HG02623 (cell line): ENCODE measurements at regions not wholly inside any gene's neighbourhood (a gene's known extent, or its start where the extent isn't known, plus 50 kb on each side); places are given as distances from the start of the nearest gene placed in this dataset.
"Not testable (repeated sequence)": the region's sequence is repeated elsewhere in the genome, so short reads cannot be mapped to it uniquely, and the experiment has no call there.

Experiments
- ATAC-seq: cut with Tn5 transposase; IDR thresholded peaks from one replicate; pipeline ENCODE4 v1.9.1; 2021; ENCODE audit warnings: moderate library complexity; ENCODE audit not compliant: unreplicated experiment

GRCh38 chr6:60991427-60992028 lies 1294.5 kb downstream of the KHDRBS2 start:
- ATAC-seq = no peak

- ATAC-seq = no peak
Measured at GRCh38 chr6:60952500-60952899, 1333.5 kb downstream of the KHDRBS2 start.

GRCh38 chr6:60950221-60950923 lies 1335.7 kb downstream of the KHDRBS2 start:
- not testable (repeated sequence) for ATAC-seq

- ATAC-seq = not testable (repeated sequence)
Measured at GRCh38 chr6:60947416-60947815, 1338.6 kb downstream of the KHDRBS2 start.

GRCh38 chr6:60944803-60945202 lies 1341.2 kb downstream of the KHDRBS2 start:
- ATAC-seq = not testable (repeated sequence)

- ATAC-seq = not testable (repeated sequence)
Measured at GRCh38 chr6:60935970-60936369, 1350.1 kb downstream of the KHDRBS2 start.

GRCh38 chr6:60919652-60920051 lies 1366.4 kb downstream of the KHDRBS2 start:
- not testable (repeated sequence) for ATAC-seq

GRCh38 chr6:60903860-60904259 lies 1382.2 kb downstream of the KHDRBS2 start:
- not testable (repeated sequence) for ATAC-seq

GRCh38 chr6:60893374-60893773 lies 1392.7 kb downstream of the KHDRBS2 start:
- not testable (repeated sequence) for ATAC-seq

- ATAC-seq = no peak
Measured at GRCh38 chr6:60891606-60892005, 1394.4 kb downstream of the KHDRBS2 start.

GRCh38 chr6:60877396-60877795 lies 1408.6 kb downstream of the KHDRBS2 start:
- not testable (repeated sequence) for ATAC-seq

GRCh38 chr6:60870779-60871178 lies 1415.2 kb downstream of the KHDRBS2 start:
- not testable (repeated sequence) for ATAC-seq

GRCh38 chr6:60867548-60867947 lies 1418.5 kb downstream of the KHDRBS2 start:
- no peak for ATAC-seq

GRCh38 chr6:60843175-60843982 lies 1442.6 kb downstream of the KHDRBS2 start:
- ATAC-seq = not testable (repeated sequence)

- not testable (repeated sequence) for ATAC-seq
Measured at GRCh38 chr6:60830726-60831125, 1455.3 kb downstream of the KHDRBS2 start.

- not testable (repeated sequence) for ATAC-seq
Measured at GRCh38 chr6:60822597-60822996, 1463.4 kb downstream of the KHDRBS2 start.

GRCh38 chr6:60818072-60818471 lies 1468.0 kb downstream of the KHDRBS2 start:
- ATAC-seq = not testable (repeated sequence)

- ATAC-seq = not testable (repeated sequence)
Measured at GRCh38 chr6:60814784-60815183, 1471.2 kb downstream of the KHDRBS2 start.

- ATAC-seq = not testable (repeated sequence)
Measured at GRCh38 chr6:60813897-60814596, 1472.0 kb downstream of the KHDRBS2 start.

- ATAC-seq = not testable (repeated sequence)
Measured at GRCh38 chr6:60810216-60810615, 1475.8 kb downstream of the KHDRBS2 start.

- ATAC-seq = not testable (repeated sequence)
Measured at GRCh38 chr6:60799146-60799545, 1486.9 kb downstream of the KHDRBS2 start.
